ENCODE measurements at regions not wholly inside any gene's neighbourhood (a gene's known extent, or its start where the extent isn't known, plus 50 kb on each side); places are given as distances from the start of the nearest gene placed in this dataset.

DNA sequence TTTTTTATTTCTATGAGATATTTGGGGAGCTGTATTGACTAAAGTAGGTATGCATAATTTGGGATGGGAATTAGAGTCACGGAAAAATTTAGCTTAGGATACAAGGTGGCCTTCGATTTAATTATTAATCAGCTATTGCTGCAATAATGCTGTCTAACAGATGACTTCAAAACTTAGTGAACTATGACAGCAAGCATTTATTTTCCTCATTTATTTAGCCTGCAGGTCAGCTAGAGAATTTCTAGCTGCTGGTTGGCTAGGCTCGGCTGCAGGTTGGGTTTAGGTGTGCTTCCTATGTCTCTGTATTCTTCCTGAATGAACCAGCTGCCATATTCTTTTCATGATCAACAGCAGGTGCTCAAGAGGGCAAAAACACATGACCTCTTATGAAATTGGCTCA is 181.8 kb upstream of the RAG2 start:
- no peaks in the 10 kb centered on the region for H3K36me3 Mint-ChIP-seq (ENCODE audit: insufficient read depth, unreplicated experiment)
- TF ChIP-seq CTCF (IDR thresholded peaks at IDR 0.05; ENCODE audit: unreplicated experiment): no peak
- peaks cover 1% of the 10 kb centered on the region for H3K4me1 Mint-ChIP-seq (ENCODE audit: low read depth, unreplicated experiment)
- H3K4me3 Mint-ChIP-seq (ENCODE audit: low read depth, unreplicated experiment): no peak overlapping the region
- intact Hi-C loops (cut with micrococcal nuclease; ENCODE audit: unreplicated experiment): no loop called here
- no peak overlapping the region for H3K27ac Mint-ChIP-seq (ENCODE audit: unreplicated experiment)
- CTCF ChIA-PET: no interaction called here
- H3K27me3 Mint-ChIP-seq (ENCODE audit: unreplicated experiment): peaks cover 20% of the 10 kb centered on the region
- no peak for DNase-seq
- H3K9me3 Mint-ChIP-seq (ENCODE audit: low read depth, unreplicated experiment): peaks cover 6% of the 10 kb centered on the region
- no TSS peak for BruUV-seq (replicated peaks)

- no peak overlapping the region for H3K4me3 Mint-ChIP-seq (ENCODE audit: low read depth, unreplicated experiment)
- no peak overlapping the region for H3K27ac Mint-ChIP-seq (ENCODE audit: unreplicated experiment)
- no peak for TF ChIP-seq CTCF (IDR thresholded peaks at IDR 0.05; ENCODE audit: unreplicated experiment)
- H3K36me3 Mint-ChIP-seq (ENCODE audit: insufficient read depth, unreplicated experiment): no peaks in the 10 kb centered on the region
- intact Hi-C loops (cut with micrococcal nuclease; ENCODE audit: unreplicated experiment): no loop called here
- peaks cover 8% of the 10 kb centered on the region for H3K4me1 Mint-ChIP-seq (ENCODE audit: low read depth, unreplicated experiment)
- H3K9me3 Mint-ChIP-seq (ENCODE audit: low read depth, unreplicated experiment): peaks cover 3% of the 10 kb centered on the region
- no peaks in the 10 kb centered on the region for H3K27me3 Mint-ChIP-seq (ENCODE audit: unreplicated experiment)
- DNase-seq: no peak
- CTCF ChIA-PET: no interaction called here
- BruUV-seq (replicated peaks): no TSS peak
Observed at GRCh38 chr11:36777311-36777710, 179.3 kb upstream of the RAG2 start.

- CTCF ChIA-PET: no interaction called here
- no peak for TF ChIP-seq CTCF (IDR thresholded peaks at IDR 0.05; ENCODE audit: unreplicated experiment)
- Mint-ChIP-seq H3K9me3 (ENCODE audit: low read depth, unreplicated experiment) (no peaks in the 10 kb centered on the region), H3K4me1 (ENCODE audit: low read depth, unreplicated experiment) (peaks cover 8% of the 10 kb centered on the region), H3K27me3 (ENCODE audit: unreplicated experiment) (no peaks in the 10 kb centered on the region), H3K36me3 (ENCODE audit: insufficient read depth, unreplicated experiment) (no peaks in the 10 kb centered on the region), H3K27ac (ENCODE audit: unreplicated experiment) (no peak overlapping the region), H3K4me3 (ENCODE audit: low read depth, unreplicated experiment) (no peak overlapping the region)
- DNase-seq: no peak
- intact Hi-C loops (cut with micrococcal nuclease; ENCODE audit: unreplicated experiment): no loop called here
- no TSS peak for BruUV-seq (replicated peaks)
Observed at GRCh38 chr11:36775756-36776155, 177.7 kb upstream of the RAG2 start.

DNA sequence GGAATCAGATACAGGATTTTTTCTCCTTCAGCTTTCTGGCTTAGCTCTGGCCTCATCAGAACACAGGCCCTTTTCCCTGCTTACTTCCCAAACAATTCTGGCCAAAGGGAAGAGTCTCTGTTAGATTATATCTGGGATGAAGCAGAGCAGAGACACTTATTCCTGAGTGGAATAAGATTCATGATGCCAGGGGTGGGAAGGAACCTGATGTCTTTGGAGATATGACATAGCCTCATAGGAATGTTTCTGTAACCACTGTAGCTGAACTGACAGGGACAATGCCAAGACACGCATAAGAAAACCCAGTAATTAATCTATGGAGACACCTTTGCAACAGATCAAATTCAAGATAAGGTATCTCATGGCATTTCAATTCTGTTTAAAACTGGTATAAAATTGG is 177.1 kb upstream of the RAG2 start:
- DNase-seq: no peak
- no peak overlapping the region for H3K4me3 Mint-ChIP-seq (ENCODE audit: low read depth, unreplicated experiment)
- H3K36me3 Mint-ChIP-seq (ENCODE audit: insufficient read depth, unreplicated experiment): no peaks in the 10 kb centered on the region
- no peak for TF ChIP-seq CTCF (IDR thresholded peaks at IDR 0.05; ENCODE audit: unreplicated experiment)
- H3K9me3 Mint-ChIP-seq (ENCODE audit: low read depth, unreplicated experiment): no peaks in the 10 kb centered on the region
- BruUV-seq (replicated peaks): no TSS peak
- H3K27me3 Mint-ChIP-seq (ENCODE audit: unreplicated experiment): no peaks in the 10 kb centered on the region
- no peak overlapping the region for H3K27ac Mint-ChIP-seq (ENCODE audit: unreplicated experiment)
- peaks cover 8% of the 10 kb centered on the region for H3K4me1 Mint-ChIP-seq (ENCODE audit: low read depth, unreplicated experiment)
- intact Hi-C loops (cut with micrococcal nuclease; ENCODE audit: unreplicated experiment): no loop called here
- CTCF ChIA-PET: no interaction called here

GRCh38 chr11:36774603-36775002 is 176.6 kb upstream of the RAG2 start:
- CTCF ChIA-PET: no interaction called here
- no TSS peak for BruUV-seq (replicated peaks)
- H3K4me3 Mint-ChIP-seq (ENCODE audit: low read depth, unreplicated experiment): no peak overlapping the region
- no peaks in the 10 kb centered on the region for H3K9me3 Mint-ChIP-seq (ENCODE audit: low read depth, unreplicated experiment)
- peaks cover 8% of the 10 kb centered on the region for H3K4me1 Mint-ChIP-seq (ENCODE audit: low read depth, unreplicated experiment)
- H3K27ac Mint-ChIP-seq (ENCODE audit: unreplicated experiment): no peak overlapping the region
- DNase-seq: no peak
- no peak for TF ChIP-seq CTCF (IDR thresholded peaks at IDR 0.05; ENCODE audit: unreplicated experiment)
- intact Hi-C loops (cut with micrococcal nuclease; ENCODE audit: unreplicated experiment): no loop called here
- H3K27me3 Mint-ChIP-seq (ENCODE audit: unreplicated experiment): no peaks in the 10 kb centered on the region
- no peaks in the 10 kb centered on the region for H3K36me3 Mint-ChIP-seq (ENCODE audit: insufficient read depth, unreplicated experiment)

Measured in Calu3 (cell line).